GM12872 (cell line): ENCODE measurements at regions not wholly inside any gene's neighbourhood (a gene's known extent, or its start where the extent isn't known, plus 50 kb on each side); places are given as distances from the start of the nearest gene placed in this dataset.

Experiments used
- TF ChIP-seq, protein P1 (sequence below): IDR thresholded peaks from 3 replicates; pipeline ENCODE4 v1.5.1; 2011; ENCODE audit warnings: low read depth, mild to moderate bottlenecking, low read length, moderate library complexity; ENCODE audit not compliant: insufficient read depth

- TF ChIP-seq, protein P1, sequence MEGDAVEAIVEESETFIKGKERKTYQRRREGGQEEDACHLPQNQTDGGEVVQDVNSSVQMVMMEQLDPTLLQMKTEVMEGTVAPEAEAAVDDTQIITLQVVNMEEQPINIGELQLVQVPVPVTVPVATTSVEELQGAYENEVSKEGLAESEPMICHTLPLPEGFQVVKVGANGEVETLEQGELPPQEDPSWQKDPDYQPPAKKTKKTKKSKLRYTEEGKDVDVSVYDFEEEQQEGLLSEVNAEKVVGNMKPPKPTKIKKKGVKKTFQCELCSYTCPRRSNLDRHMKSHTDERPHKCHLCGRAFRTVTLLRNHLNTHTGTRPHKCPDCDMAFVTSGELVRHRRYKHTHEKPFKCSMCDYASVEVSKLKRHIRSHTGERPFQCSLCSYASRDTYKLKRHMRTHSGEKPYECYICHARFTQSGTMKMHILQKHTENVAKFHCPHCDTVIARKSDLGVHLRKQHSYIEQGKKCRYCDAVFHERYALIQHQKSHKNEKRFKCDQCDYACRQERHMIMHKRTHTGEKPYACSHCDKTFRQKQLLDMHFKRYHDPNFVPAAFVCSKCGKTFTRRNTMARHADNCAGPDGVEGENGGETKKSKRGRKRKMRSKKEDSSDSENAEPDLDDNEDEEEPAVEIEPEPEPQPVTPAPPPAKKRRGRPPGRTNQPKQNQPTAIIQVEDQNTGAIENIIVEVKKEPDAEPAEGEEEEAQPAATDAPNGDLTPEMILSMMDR = no peak
Measured at GRCh38 chr6:137750297-137750696, 116.8 kb upstream of the TNFAIP3 start.

DNA sequence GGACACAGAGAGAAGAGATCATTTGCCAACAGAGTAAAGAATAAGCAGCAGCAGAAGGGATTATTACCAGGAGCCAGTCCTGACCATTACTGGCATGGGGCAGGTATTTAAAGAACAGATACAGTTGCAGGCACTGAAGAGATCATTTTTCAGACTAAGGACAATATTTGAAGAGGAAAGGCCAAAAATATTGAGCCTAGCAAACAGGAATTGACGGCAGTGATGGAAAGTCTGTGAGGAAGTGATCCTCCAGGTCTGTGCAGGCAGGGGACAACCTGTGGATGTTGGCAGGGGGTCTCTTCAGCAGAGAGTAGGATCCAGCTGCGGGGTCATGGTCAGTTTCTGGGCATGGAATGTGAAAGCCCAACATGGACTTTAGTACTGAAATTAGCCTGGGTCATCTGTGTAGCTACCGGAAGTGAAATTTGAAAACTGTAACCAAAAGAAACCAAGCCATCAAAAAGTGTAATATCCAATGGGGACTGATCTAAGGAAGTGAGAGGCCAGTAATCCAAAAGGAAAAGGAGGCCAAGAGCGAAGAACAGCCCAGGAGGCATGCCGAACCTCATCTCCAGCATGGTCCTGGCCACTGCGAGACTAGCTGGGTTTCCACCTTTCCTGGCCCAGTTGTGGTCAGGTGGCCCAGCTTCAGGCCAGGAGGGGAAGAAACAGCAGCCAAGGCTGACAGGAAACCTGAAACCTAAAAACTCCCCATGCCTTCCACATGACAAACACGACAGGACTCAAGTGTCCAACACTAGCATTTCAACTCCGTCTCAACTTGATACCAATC, 115.1 kb upstream of the TNFAIP3 start:
- TF ChIP-seq, protein P1 = no peak

DNA sequence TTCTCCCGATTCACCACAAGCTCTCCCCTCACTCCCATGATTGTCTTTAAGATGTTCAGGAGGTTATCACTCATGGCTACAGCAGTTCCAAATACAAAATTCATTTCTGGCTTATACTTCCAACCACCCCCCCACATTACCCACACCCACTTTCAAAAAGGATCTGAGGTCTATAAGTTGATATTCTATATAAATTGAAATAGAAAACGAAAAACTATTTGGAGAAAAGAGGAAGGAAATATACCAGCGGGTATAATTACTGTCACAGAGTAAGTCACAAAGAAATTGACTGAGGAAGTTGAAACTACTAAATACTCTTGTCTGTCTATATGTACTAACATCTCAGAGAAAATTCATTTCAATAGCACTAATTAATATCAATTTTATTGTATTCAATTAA, 112.7 kb upstream of the TNFAIP3 start:
- TF ChIP-seq, protein P1 = no peak

DNA sequence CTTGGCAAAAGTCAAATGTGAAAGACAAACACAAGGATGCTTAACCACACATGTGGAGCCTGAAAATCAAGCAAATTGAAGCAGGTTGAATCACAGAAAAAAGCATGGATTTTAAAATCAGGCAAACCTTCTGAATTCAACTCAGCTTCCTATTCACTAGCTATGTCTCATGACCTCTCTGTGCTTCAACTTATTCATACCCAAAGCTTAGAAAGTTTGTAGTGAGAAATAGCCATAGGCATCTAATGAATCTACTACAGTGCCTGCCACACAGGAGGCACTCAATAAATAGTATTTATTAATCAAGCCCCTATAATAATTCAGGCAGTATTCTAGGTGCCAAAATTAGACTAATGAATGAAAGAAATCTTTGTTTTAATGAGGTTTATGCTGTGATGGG, 112.2 kb upstream of the TNFAIP3 start:
- TF ChIP-seq, protein P1 = no peak

DNA sequence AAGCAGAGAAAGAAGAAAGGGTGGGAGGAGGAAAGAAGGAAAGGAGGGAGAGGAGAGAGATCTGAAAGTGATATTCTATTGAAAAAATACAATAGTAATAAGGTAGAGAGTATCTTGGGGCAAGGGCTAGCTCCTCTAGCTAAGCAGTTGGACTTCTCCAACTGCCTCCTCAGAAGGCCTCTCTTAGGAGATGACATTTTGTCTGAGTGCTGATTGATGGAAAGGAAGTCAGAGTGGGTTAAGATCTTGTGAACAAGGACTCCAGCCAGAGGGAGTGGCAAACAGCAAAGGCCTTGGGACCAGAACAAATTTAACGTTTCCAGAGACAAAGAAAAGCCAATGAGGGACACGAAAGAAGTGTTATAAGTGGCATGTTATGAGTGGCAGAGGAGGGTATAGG, 111.8 kb upstream of the TNFAIP3 start:
- TF ChIP-seq, protein P1 = no peak

GRCh38 chr6:137756788-137757187, 110.3 kb upstream of the TNFAIP3 start:
- TF ChIP-seq, protein P1 = no peak

GRCh38 chr6:137758661-137759060, 108.4 kb upstream of the TNFAIP3 start:
- TF ChIP-seq, protein P1 = no peak
